Panc1 (cell line): ENCODE measurements at regions not wholly inside any gene's neighbourhood (a gene's known extent, or its start where the extent isn't known, plus 50 kb on each side); places are given as distances from the start of the nearest gene placed in this dataset.
"Not testable (repeated sequence)": the region's sequence is repeated elsewhere in the genome, so short reads cannot be mapped to it uniquely, and the experiment has no call there.

Source experiments
- ATAC-seq: fragments of 200-7000 bp; cut with Tn5 transposase; 2 replicates; pipeline ENCODE4 v1.9.1; 2020; ENCODE audit warnings: mild to moderate bottlenecking, moderate library complexity
- BruUV-seq: library from RNA; stranded (reverse); fragments of 400-500 nt; replicated peaks from 2 replicates; lab custom pipeline; 2021; lab: Mats Ljungman, UMichigan
- CTCF ChIA-PET: fragments of 300-600 bp; sonication (Branson Sonifier 250); formaldehyde crosslinking; loops from one replicate; lab custom pipeline; 2022; ENCODE audit warnings: antibody characterized with exemption; lab: Charles Lee
- POLR2A ChIA-PET: fragments of 300-600 bp; sonication (Branson Sonifier 250); formaldehyde crosslinking; loops from one replicate; lab custom pipeline; 2022; ENCODE audit warnings: antibody characterized with exemption; lab: Charles Lee
- DNase-seq: peaks from one replicate; pipeline ENCODE4 v3.0.0-alpha.2; 2010; ENCODE audit warnings: low read depth, low spot score
- H3K27ac ChIP-seq: 2 replicates; pipeline ENCODE4 v1.5.1; 2011; ENCODE audit warnings: mild to moderate bottlenecking, low read length, inconsistent platforms
- H3K27me3 ChIP-seq: fragments of 200-500 bp; sonication (Bioruptor generic); 2 replicates; pipeline ENCODE4 v1.6.0; 2014; ENCODE audit warnings: low read length, inconsistent platforms; ENCODE audit not compliant: control insufficient read depth, insufficient read depth
- H3K36me3 ChIP-seq: fragments of 200-500 bp; sonication (Bioruptor generic); 2 replicates; pipeline ENCODE4 v1.5.1; 2014; ENCODE audit warnings: inconsistent platforms, mild to moderate bottlenecking, low read length, moderate library complexity; ENCODE audit not compliant: control insufficient read depth, insufficient read depth
- H3K4me1 ChIP-seq: 2 replicates; pipeline ENCODE4 v1.5.1; 2011; ENCODE audit warnings: inconsistent platforms, mild to moderate bottlenecking, low read length, moderate library complexity; ENCODE audit not compliant: control insufficient read depth, insufficient read depth
- H3K4me3 ChIP-seq, 2 experiments: 2 replicates each; pipeline ENCODE4 v1.5.1; 2011 to 2012; ENCODE audit warnings: low read depth in 2 of 2, low read length in 2 of 2, mild to moderate bottlenecking in 2 of 2, inconsistent platforms in 1 of 2, moderate library complexity in 1 of 2
- H3K9me3 ChIP-seq: fragments of 200-500 bp; sonication (Bioruptor generic); 2 replicates; pipeline ENCODE4 v1.5.1; 2014; ENCODE audit warnings: low read depth, mild to moderate bottlenecking, inconsistent platforms, low read length, moderate library complexity; ENCODE audit not compliant: control insufficient read depth, insufficient read depth
- POLR2AphosphoS5 ChIP-seq: IDR thresholded peaks from 2 replicates; pipeline ENCODE4 v1.6.1; 2012; ENCODE audit warnings: mild to moderate bottlenecking, low read depth, low read length, moderate library complexity
- REST ChIP-seq, 2 experiments: IDR thresholded peaks; 2 replicates each; pipeline ENCODE4 v1.6.1; 2011 to 2012; ENCODE audit warnings: low read depth in 2 of 2, control low read depth in 1 of 2, low read length in 1 of 2, mild to moderate bottlenecking in 1 of 2, moderate library complexity in 1 of 2; ENCODE audit not compliant: insufficient read depth in 1 of 2
- SIN3A ChIP-seq: IDR thresholded peaks from 2 replicates; pipeline ENCODE4 v1.6.1; 2012; ENCODE audit warnings: low read depth, mild to moderate bottlenecking, low read length, moderate library complexity, borderline replicate concordance; ENCODE audit not compliant: insufficient read depth
- TCF7L2 ChIP-seq: IDR thresholded peaks from 2 replicates; pipeline ENCODE4 v1.6.1; 2011; ENCODE audit warnings: mild to moderate bottlenecking, low read depth, low read length, inconsistent platforms
- in situ Hi-C: cut with HindIII; loops from 2 replicates; pipeline ENCODE4 v1.10.0; 2016; ENCODE audit warnings: low sequenced_read_pairs, low pct_unique_long_range_greater_than_20kb
- intact Hi-C: fragments of 100-400 bp; cut with micrococcal nuclease; formaldehyde crosslinking; loops from one replicate; pipeline ENCODE4 v1.10.0; 2022; ENCODE audit not compliant: unreplicated experiment
- TF ChIP-seq, protein P1 (sequence below): fragments of 450-650 bp; IDR thresholded peaks from 2 replicates; pipeline ENCODE4 v1.5.1; 2017; ENCODE audit warnings: mild to moderate bottlenecking

DNA sequence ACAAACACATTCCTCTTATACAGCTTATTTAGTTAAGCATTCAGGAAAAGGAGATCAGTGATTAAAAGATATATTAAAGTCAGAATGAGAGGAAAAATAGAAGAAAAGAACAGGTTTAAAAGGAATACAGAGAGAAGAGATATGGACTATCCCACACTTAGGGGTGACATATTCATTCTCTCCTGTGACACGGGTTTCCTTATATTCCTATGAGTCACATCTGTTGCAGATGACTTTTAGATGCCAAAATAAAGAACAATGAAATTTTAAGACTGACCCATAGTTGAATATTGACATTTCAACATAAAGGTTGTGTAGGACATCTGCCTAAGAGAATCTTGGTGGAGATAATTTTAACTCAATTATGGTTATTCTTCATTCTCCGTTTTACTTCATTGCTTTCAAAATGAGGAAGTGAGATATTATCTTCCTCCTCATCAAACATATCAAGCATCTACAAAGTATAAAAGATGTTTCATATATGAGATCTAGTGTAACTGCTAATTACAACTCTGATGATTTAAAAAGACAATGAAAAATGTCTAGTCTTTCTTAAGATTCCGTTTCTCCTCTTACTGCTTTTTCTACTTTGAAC is 1336.7 kb upstream of the CITED2 start:
- CTCF ChIA-PET, result no interaction called here
- no peaks in the 10 kb centered on the region for H3K9me3 ChIP-seq
- no TSS peak for BruUV-seq
- H3K4me1 ChIP-seq, result no peaks in the 10 kb centered on the region
- ATAC-seq (no peak), DNase-seq (no peak)
- no peak overlapping the region for H3K27ac ChIP-seq
- no peaks in the 10 kb centered on the region for H3K27me3 ChIP-seq
- TF ChIP-seq, protein P1, sequence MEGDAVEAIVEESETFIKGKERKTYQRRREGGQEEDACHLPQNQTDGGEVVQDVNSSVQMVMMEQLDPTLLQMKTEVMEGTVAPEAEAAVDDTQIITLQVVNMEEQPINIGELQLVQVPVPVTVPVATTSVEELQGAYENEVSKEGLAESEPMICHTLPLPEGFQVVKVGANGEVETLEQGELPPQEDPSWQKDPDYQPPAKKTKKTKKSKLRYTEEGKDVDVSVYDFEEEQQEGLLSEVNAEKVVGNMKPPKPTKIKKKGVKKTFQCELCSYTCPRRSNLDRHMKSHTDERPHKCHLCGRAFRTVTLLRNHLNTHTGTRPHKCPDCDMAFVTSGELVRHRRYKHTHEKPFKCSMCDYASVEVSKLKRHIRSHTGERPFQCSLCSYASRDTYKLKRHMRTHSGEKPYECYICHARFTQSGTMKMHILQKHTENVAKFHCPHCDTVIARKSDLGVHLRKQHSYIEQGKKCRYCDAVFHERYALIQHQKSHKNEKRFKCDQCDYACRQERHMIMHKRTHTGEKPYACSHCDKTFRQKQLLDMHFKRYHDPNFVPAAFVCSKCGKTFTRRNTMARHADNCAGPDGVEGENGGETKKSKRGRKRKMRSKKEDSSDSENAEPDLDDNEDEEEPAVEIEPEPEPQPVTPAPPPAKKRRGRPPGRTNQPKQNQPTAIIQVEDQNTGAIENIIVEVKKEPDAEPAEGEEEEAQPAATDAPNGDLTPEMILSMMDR, result no peak
- no peak for TF ChIP-seq TCF7L2
- TF ChIP-seq REST (IDR thresholded peaks at IDR 0.05; ENCODE audit: insufficient read depth in 1 of 2, low read depth in 2 of 2, low read length in 1 of 2), result no peak
- TF ChIP-seq SIN3A, result no peak
- TF ChIP-seq POLR2AphosphoS5, result no peak
- intact Hi-C loops, result no loop called here
- no peaks in the 10 kb centered on the region for H3K36me3 ChIP-seq
- in situ Hi-C loops, result no loop called here
- no peak overlapping the region for H3K4me3 ChIP-seq
- POLR2A ChIA-PET, result interaction anchor here (0.6 kb wide), 1 partner anchor 176 kb away, joined by 3 read pairs; no protein-coding TSS in a partner anchor

GRCh38 chr6:140708441-140708840 is 1334.0 kb upstream of the CITED2 start:
- Histone ChIP-seq H3K4me1 (no peaks in the 10 kb centered on the region), H3K9me3 (0 out of 2 replicates have a peak, but pooled peaks cover under 1% of the 10 kb centered on the region), H3K36me3 (no peaks in the 10 kb centered on the region), H3K27ac (no peak overlapping the region; the same call in 1 of the 2 replicates), H3K27me3 (no peaks in the 10 kb centered on the region), H3K4me3 (no peak overlapping the region)
- in situ Hi-C loops, result no loop called here
- TF ChIP-seq, protein P1, result no peak
- no peak for TF ChIP-seq REST (IDR thresholded peaks at IDR 0.05; ENCODE audit: insufficient read depth in 1 of 2, low read depth in 2 of 2, low read length in 1 of 2)
- no peak for TF ChIP-seq POLR2AphosphoS5
- TF ChIP-seq SIN3A, result no peak
- TF ChIP-seq TCF7L2, result no peak
- BruUV-seq, result no TSS peak
- intact Hi-C loops, result no loop called here
- no peak for DNase-seq
- ChIA-PET POLR2A (no interaction called here), CTCF (no interaction called here)
- no peak for ATAC-seq

- BruUV-seq, intact Hi-C loops, DNase-seq, in situ Hi-C loops, H3K4me3 ChIP-seq, H3K27me3 ChIP-seq, CTCF ChIA-PET, H3K4me1 ChIP-seq, H3K27ac ChIP-seq, POLR2A ChIA-PET, H3K36me3 ChIP-seq, ATAC-seq, H3K9me3 ChIP-seq: not testable (repeated sequence)
Observed at GRCh38 chr6:140704008-140704407, 1329.6 kb upstream of the CITED2 start.
